ENCODE measurements at regions not wholly inside any gene's neighbourhood (a gene's known extent, or its start where the extent isn't known, plus 50 kb on each side); places are given as distances from the start of the nearest gene placed in this dataset.

- DNase-seq (ENCODE audit: low read depth, low spot score): no peak
- H3K9me3 ChIP-seq (ENCODE audit: control insufficient read depth, insufficient read depth, low read length): no peaks in the 10 kb centered on the region
- no CpG with 5 or more reads among the region's 2 CpGs for WGBS (ENCODE audit: insufficient coverage, insufficient read length)
- H3K36me3 ChIP-seq (ENCODE audit: control insufficient read depth, insufficient read depth, low read length): no peaks in the 10 kb centered on the region
- H3K4me3 ChIP-seq (ENCODE audit: low read length): no peak overlapping the region
- no peak overlapping the region for H3K27ac ChIP-seq (ENCODE audit: low read length)
- H3K4me1 ChIP-seq (ENCODE audit: control insufficient read depth, insufficient read depth, low read length): no peaks in the 10 kb centered on the region
- no peaks in the 10 kb centered on the region; the same call in 1 of the 2 replicates for H3K27me3 ChIP-seq (ENCODE audit: control insufficient read depth, insufficient read depth, low read length)
Observed at GRCh38 chr1:221558396-221558795, 183.5 kb downstream of the DUSP10 start.

GRCh38 chr1:221559911-221560310 is 182.0 kb downstream of the DUSP10 start:
- Histone ChIP-seq H3K4me3 (ENCODE audit: low read length) (no peak overlapping the region), H3K27me3 (ENCODE audit: control insufficient read depth, insufficient read depth, low read length) (no peaks in the 10 kb centered on the region; the same call in 1 of the 2 replicates), H3K36me3 (ENCODE audit: control insufficient read depth, insufficient read depth, low read length) (no peaks in the 10 kb centered on the region), H3K9me3 (ENCODE audit: control insufficient read depth, insufficient read depth, low read length) (no peaks in the 10 kb centered on the region), H3K4me1 (ENCODE audit: control insufficient read depth, insufficient read depth, low read length) (no peaks in the 10 kb centered on the region), H3K27ac (ENCODE audit: low read length) (no peak overlapping the region)
- DNase-seq (ENCODE audit: low read depth, low spot score): no peak
- WGBS (ENCODE audit: insufficient coverage, insufficient read length): no CpG with 5 or more reads among the region's 4 CpGs

- Histone ChIP-seq H3K9me3 (ENCODE audit: control insufficient read depth, insufficient read depth, low read length) (no peaks in the 10 kb centered on the region), H3K4me3 (ENCODE audit: low read length) (no peak overlapping the region), H3K27me3 (ENCODE audit: control insufficient read depth, insufficient read depth, low read length) (no peaks in the 10 kb centered on the region), H3K36me3 (ENCODE audit: control insufficient read depth, insufficient read depth, low read length) (no peaks in the 10 kb centered on the region), H3K27ac (ENCODE audit: low read length) (no peak overlapping the region), H3K4me1 (ENCODE audit: control insufficient read depth, insufficient read depth, low read length) (peaks cover 2% of the 10 kb centered on the region; the same call in 1 of the 2 replicates)
- WGBS (ENCODE audit: insufficient coverage, insufficient read length): no CpG with 5 or more reads among the region's 9 CpGs
- no peak for DNase-seq (ENCODE audit: low read depth, low spot score)
Observed at GRCh38 chr1:221562542-221563475, 179.1 kb downstream of the DUSP10 start.

GRCh38 chr1:221563476-221563921 is 178.4 kb downstream of the DUSP10 start:
- H3K4me1 ChIP-seq (ENCODE audit: control insufficient read depth, insufficient read depth, low read length): peaks cover 2% of the 10 kb centered on the region; the same call in 1 of the 2 replicates
- H3K36me3 ChIP-seq (ENCODE audit: control insufficient read depth, insufficient read depth, low read length): no peaks in the 10 kb centered on the region
- DNase-seq (ENCODE audit: low read depth, low spot score): no peak
- no peak overlapping the region for H3K4me3 ChIP-seq (ENCODE audit: low read length)
- no peaks in the 10 kb centered on the region for H3K9me3 ChIP-seq (ENCODE audit: control insufficient read depth, insufficient read depth, low read length)
- WGBS (ENCODE audit: insufficient coverage, insufficient read length): no CpG with 5 or more reads among the region's 24 CpGs
- no peaks in the 10 kb centered on the region for H3K27me3 ChIP-seq (ENCODE audit: control insufficient read depth, insufficient read depth, low read length)
- H3K27ac ChIP-seq (ENCODE audit: low read length): no peak overlapping the region

GRCh38 chr1:221564891-221565290 is 177.0 kb downstream of the DUSP10 start:
- DNase-seq (ENCODE audit: low read depth, low spot score): no peak
- no peaks in the 10 kb centered on the region for H3K27me3 ChIP-seq (ENCODE audit: control insufficient read depth, insufficient read depth, low read length)

GRCh38 chr1:221565711-221566110 is 176.2 kb downstream of the DUSP10 start:
- H3K4me3 ChIP-seq (ENCODE audit: low read length): no peak overlapping the region
- H3K9me3 ChIP-seq (ENCODE audit: control insufficient read depth, insufficient read depth, low read length): no peaks in the 10 kb centered on the region
- no peak for DNase-seq (ENCODE audit: low read depth, low spot score)
- WGBS (ENCODE audit: insufficient coverage, insufficient read length): no CpG with 5 or more reads among the region's 5 CpGs
- no peaks in the 10 kb centered on the region for H3K36me3 ChIP-seq (ENCODE audit: control insufficient read depth, insufficient read depth, low read length)
- no peak overlapping the region for H3K27ac ChIP-seq (ENCODE audit: low read length)
- H3K27me3 ChIP-seq (ENCODE audit: control insufficient read depth, insufficient read depth, low read length): no peaks in the 10 kb centered on the region
- peaks cover 2% of the 10 kb centered on the region; the same call in 1 of the 2 replicates for H3K4me1 ChIP-seq (ENCODE audit: control insufficient read depth, insufficient read depth, low read length)

More at GRCh38 chr1:221564891-221565290, 177.0 kb downstream of the DUSP10 start:
- Histone ChIP-seq H3K36me3 (ENCODE audit: control insufficient read depth, insufficient read depth, low read length) (no peaks in the 10 kb centered on the region), H3K27ac (ENCODE audit: low read length) (no peak overlapping the region), H3K9me3 (ENCODE audit: control insufficient read depth, insufficient read depth, low read length) (no peaks in the 10 kb centered on the region), H3K4me3 (ENCODE audit: low read length) (no peak overlapping the region), H3K4me1 (ENCODE audit: control insufficient read depth, insufficient read depth, low read length) (peaks cover 2% of the 10 kb centered on the region; the same call in 1 of the 2 replicates)
- no CpG with 5 or more reads among the region's 2 CpGs for WGBS (ENCODE audit: insufficient coverage, insufficient read length)

GRCh38 chr1:221567859-221568507 is 173.9 kb downstream of the DUSP10 start:
- no peaks in the 10 kb centered on the region for H3K9me3 ChIP-seq (ENCODE audit: control insufficient read depth, insufficient read depth, low read length)
- H3K4me3 ChIP-seq (ENCODE audit: low read length): no peak overlapping the region
- no peaks in the 10 kb centered on the region for H3K27me3 ChIP-seq (ENCODE audit: control insufficient read depth, insufficient read depth, low read length)
- DNase-seq (ENCODE audit: low read depth, low spot score): no peak
- peaks cover 2% of the 10 kb centered on the region; the same call in 1 of the 2 replicates for H3K4me1 ChIP-seq (ENCODE audit: control insufficient read depth, insufficient read depth, low read length)
- no CpG with 5 or more reads among the region's 3 CpGs for WGBS (ENCODE audit: insufficient coverage, insufficient read length)
- no peaks in the 10 kb centered on the region for H3K36me3 ChIP-seq (ENCODE audit: control insufficient read depth, insufficient read depth, low read length)
- H3K27ac ChIP-seq (ENCODE audit: low read length): no peak overlapping the region

GRCh38 chr1:221573756-221574155 is 168.1 kb downstream of the DUSP10 start:
- Histone ChIP-seq H3K4me1 (ENCODE audit: control insufficient read depth, insufficient read depth, low read length) (no peaks in the 10 kb centered on the region), H3K36me3 (ENCODE audit: control insufficient read depth, insufficient read depth, low read length) (no peaks in the 10 kb centered on the region), H3K4me3 (ENCODE audit: low read length) (no peak overlapping the region), H3K27me3 (ENCODE audit: control insufficient read depth, insufficient read depth, low read length) (no peaks in the 10 kb centered on the region), H3K9me3 (ENCODE audit: control insufficient read depth, insufficient read depth, low read length) (no peaks in the 10 kb centered on the region), H3K27ac (ENCODE audit: low read length) (no peak overlapping the region)
- WGBS (ENCODE audit: insufficient coverage, insufficient read length): no CpG with 5 or more reads among the region's 5 CpGs
- DNase-seq (ENCODE audit: low read depth, low spot score): no peak

GRCh38 chr1:221574529-221574928 is 167.4 kb downstream of the DUSP10 start:
- Histone ChIP-seq H3K4me1 (ENCODE audit: control insufficient read depth, insufficient read depth, low read length) (no peaks in the 10 kb centered on the region), H3K36me3 (ENCODE audit: control insufficient read depth, insufficient read depth, low read length) (no peaks in the 10 kb centered on the region), H3K27me3 (ENCODE audit: control insufficient read depth, insufficient read depth, low read length) (no peaks in the 10 kb centered on the region), H3K4me3 (ENCODE audit: low read length) (no peak overlapping the region), H3K9me3 (ENCODE audit: control insufficient read depth, insufficient read depth, low read length) (no peaks in the 10 kb centered on the region), H3K27ac (ENCODE audit: low read length) (no peak overlapping the region)
- DNase-seq (ENCODE audit: low read depth, low spot score): no peak
- no CpG with 5 or more reads among the region's 2 CpGs for WGBS (ENCODE audit: insufficient coverage, insufficient read length)

- no CpG with 5 or more reads among the region's 7 CpGs for whole genome bisulfite sequencing (ENCODE audit: insufficient coverage, insufficient read length)
- no peak for DNase-seq (ENCODE audit: low read depth, low spot score)
Observed at GRCh38 chr1:221575605-221576004, 166.3 kb downstream of the DUSP10 start.

More at GRCh38 chr1:221575605-221576004, 166.3 kb downstream of the DUSP10 start:
- Histone ChIP-seq H3K27me3 (ENCODE audit: control insufficient read depth, insufficient read depth, low read length) (no peaks in the 10 kb centered on the region), H3K9me3 (ENCODE audit: control insufficient read depth, insufficient read depth, low read length) (no peaks in the 10 kb centered on the region), H3K4me1 (ENCODE audit: control insufficient read depth, insufficient read depth, low read length) (no peaks in the 10 kb centered on the region), H3K27ac (ENCODE audit: low read length) (no peak overlapping the region), H3K36me3 (ENCODE audit: control insufficient read depth, insufficient read depth, low read length) (no peaks in the 10 kb centered on the region), H3K4me3 (ENCODE audit: low read length) (no peak overlapping the region)

Measured in iPS DF 6.9 (cell line).